ENCODE measurements at regions not wholly inside any gene's neighbourhood (a gene's known extent, or its start where the extent isn't known, plus 50 kb on each side); places are given as distances from the start of the nearest gene placed in this dataset.

DNA sequence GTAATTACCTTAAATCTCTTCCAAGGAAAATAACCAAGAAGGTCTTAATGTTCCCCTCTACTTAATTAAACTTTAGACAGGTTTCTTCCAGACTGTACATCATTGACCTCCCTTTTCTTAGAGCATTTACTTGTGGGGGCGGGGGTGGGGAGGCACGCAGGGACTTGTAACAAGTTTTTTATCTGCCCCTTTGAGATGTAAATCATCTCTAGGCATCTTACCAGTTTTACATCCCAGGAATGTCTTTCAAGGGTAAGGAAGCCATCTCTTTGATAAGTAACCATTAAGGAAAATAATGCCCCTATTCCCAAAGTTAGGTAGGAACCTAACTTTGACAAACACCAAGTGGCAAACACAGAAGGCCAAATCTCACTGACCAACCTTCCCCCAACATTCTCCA lies 528.6 kb downstream of the SUCLA2 start:
- TF ChIP-seq, protein P1, sequence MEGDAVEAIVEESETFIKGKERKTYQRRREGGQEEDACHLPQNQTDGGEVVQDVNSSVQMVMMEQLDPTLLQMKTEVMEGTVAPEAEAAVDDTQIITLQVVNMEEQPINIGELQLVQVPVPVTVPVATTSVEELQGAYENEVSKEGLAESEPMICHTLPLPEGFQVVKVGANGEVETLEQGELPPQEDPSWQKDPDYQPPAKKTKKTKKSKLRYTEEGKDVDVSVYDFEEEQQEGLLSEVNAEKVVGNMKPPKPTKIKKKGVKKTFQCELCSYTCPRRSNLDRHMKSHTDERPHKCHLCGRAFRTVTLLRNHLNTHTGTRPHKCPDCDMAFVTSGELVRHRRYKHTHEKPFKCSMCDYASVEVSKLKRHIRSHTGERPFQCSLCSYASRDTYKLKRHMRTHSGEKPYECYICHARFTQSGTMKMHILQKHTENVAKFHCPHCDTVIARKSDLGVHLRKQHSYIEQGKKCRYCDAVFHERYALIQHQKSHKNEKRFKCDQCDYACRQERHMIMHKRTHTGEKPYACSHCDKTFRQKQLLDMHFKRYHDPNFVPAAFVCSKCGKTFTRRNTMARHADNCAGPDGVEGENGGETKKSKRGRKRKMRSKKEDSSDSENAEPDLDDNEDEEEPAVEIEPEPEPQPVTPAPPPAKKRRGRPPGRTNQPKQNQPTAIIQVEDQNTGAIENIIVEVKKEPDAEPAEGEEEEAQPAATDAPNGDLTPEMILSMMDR (IDR thresholded peaks at IDR 0.05; ENCODE audit: insufficient read depth, low read length, poor library complexity, severe bottlenecking): no peak
- TF ChIP-seq EZH2phosphoT487 (conservative IDR thresholded peaks at IDR 0.05; ENCODE audit: low read length): no peak
